ENCODE measurements at regions not wholly inside any gene's neighbourhood (a gene's known extent, or its start where the extent isn't known, plus 50 kb on each side); places are given as distances from the start of the nearest gene placed in this dataset.

- no peaks in the 10 kb centered on the region for H3K4me1 ChIP-seq
- no peak overlapping the region for H3K4me3 ChIP-seq
- H3K9me3 ChIP-seq (replicated peaks): no peaks in the 10 kb centered on the region
- DNase-seq: no peak
- no peaks in the 10 kb centered on the region for H3K36me3 ChIP-seq
- no peak overlapping the region for H3K27ac ChIP-seq (replicated peaks)
- H3K27me3 ChIP-seq (ENCODE audit: low read depth): no peaks in the 10 kb centered on the region
- intact Hi-C loops (cut with micrococcal nuclease): no loop called here
- TF ChIP-seq, protein P1, sequence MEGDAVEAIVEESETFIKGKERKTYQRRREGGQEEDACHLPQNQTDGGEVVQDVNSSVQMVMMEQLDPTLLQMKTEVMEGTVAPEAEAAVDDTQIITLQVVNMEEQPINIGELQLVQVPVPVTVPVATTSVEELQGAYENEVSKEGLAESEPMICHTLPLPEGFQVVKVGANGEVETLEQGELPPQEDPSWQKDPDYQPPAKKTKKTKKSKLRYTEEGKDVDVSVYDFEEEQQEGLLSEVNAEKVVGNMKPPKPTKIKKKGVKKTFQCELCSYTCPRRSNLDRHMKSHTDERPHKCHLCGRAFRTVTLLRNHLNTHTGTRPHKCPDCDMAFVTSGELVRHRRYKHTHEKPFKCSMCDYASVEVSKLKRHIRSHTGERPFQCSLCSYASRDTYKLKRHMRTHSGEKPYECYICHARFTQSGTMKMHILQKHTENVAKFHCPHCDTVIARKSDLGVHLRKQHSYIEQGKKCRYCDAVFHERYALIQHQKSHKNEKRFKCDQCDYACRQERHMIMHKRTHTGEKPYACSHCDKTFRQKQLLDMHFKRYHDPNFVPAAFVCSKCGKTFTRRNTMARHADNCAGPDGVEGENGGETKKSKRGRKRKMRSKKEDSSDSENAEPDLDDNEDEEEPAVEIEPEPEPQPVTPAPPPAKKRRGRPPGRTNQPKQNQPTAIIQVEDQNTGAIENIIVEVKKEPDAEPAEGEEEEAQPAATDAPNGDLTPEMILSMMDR (IDR thresholded peaks at IDR 0.05; ENCODE audit: borderline replicate concordance): no peak
Observed at GRCh38 chr18:29271501-29271900, 1094.6 kb upstream of the CDH2 start.

DNA sequence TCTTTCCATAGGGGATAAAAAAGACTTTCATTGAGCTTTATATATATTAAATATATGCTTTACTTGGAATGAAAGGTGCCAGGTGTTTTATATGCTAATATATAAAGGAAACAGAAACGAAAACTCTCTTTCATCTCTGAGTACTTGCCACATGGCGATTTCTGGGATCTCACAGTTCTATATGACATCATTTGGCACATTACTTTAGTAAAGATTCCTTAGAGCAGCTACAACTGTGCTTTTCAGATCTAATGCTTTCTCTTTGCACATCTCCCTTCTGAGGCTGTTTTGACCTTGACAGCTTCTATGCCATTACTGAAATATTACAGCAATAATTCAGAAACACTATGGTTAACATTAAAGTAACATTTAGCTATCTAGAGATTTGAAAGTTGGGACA is 1082.9 kb upstream of the CDH2 start:
- TF ChIP-seq, protein P1 (IDR thresholded peaks at IDR 0.05; ENCODE audit: borderline replicate concordance): no peak
- Histone ChIP-seq H3K4me1 (no peaks in the 10 kb centered on the region), H3K36me3 (no peaks in the 10 kb centered on the region), H3K9me3 (replicated peaks) (peaks cover 10% of the 10 kb centered on the region), H3K4me3 (no peak overlapping the region), H3K27ac (replicated peaks) (no peak overlapping the region), H3K27me3 (ENCODE audit: low read depth) (no peaks in the 10 kb centered on the region)
- no peak for DNase-seq
- intact Hi-C loops (cut with micrococcal nuclease): no loop called here

GRCh38 chr18:29254123-29254522 is 1077.2 kb upstream of the CDH2 start:
- no peaks in the 10 kb centered on the region for H3K4me1 ChIP-seq
- no peaks in the 10 kb centered on the region for H3K9me3 ChIP-seq (replicated peaks)
- no peak overlapping the region for H3K4me3 ChIP-seq
- intact Hi-C loops (cut with micrococcal nuclease): no loop called here
- H3K36me3 ChIP-seq: no peaks in the 10 kb centered on the region
- no peak overlapping the region for H3K27ac ChIP-seq (replicated peaks)
- no peaks in the 10 kb centered on the region for H3K27me3 ChIP-seq (ENCODE audit: low read depth)
- DNase-seq: no peak
- TF ChIP-seq, protein P1 (IDR thresholded peaks at IDR 0.05; ENCODE audit: borderline replicate concordance): no peak

DNA sequence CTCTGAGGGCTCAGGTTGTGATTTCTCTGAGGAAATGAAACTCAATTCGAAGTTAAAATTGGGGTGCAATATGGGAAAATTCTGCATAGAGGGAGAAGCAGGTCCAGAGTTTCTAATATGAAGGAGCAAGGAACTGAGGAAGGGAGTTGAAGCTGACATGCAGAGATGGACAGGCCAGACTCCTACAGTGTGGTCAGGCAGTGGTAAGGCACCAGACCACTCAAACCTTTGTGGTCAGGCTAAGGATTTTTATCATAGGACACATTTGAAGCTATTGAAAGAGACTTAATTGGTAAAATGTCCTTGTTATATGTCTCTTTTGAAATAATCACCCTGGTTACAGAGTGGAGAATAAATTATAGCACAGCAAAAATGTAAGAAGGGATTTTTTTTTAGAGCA is 1074.8 kb upstream of the CDH2 start:
- intact Hi-C loops (cut with micrococcal nuclease): no loop called here
- no peak for DNase-seq
- H3K27ac ChIP-seq (replicated peaks): no peak overlapping the region
- TF ChIP-seq, protein P1 (IDR thresholded peaks at IDR 0.05; ENCODE audit: borderline replicate concordance): no peak
- no peaks in the 10 kb centered on the region for H3K36me3 ChIP-seq
- H3K9me3 ChIP-seq (replicated peaks): no peaks in the 10 kb centered on the region
- no peak overlapping the region for H3K4me3 ChIP-seq
- H3K27me3 ChIP-seq (ENCODE audit: low read depth): no peaks in the 10 kb centered on the region
- H3K4me1 ChIP-seq: no peaks in the 10 kb centered on the region

- TF ChIP-seq, protein P1 (IDR thresholded peaks at IDR 0.05; ENCODE audit: borderline replicate concordance): no peak
- H3K4me1 ChIP-seq: no peaks in the 10 kb centered on the region
- no peaks in the 10 kb centered on the region for H3K27me3 ChIP-seq (ENCODE audit: low read depth)
- no peaks in the 10 kb centered on the region for H3K9me3 ChIP-seq (replicated peaks)
- H3K27ac ChIP-seq (replicated peaks): no peak overlapping the region
- intact Hi-C loops (cut with micrococcal nuclease): no loop called here
- H3K4me3 ChIP-seq: no peak overlapping the region
- no peak for DNase-seq
- H3K36me3 ChIP-seq: no peaks in the 10 kb centered on the region
Observed at GRCh38 chr18:29250843-29251242, 1073.9 kb upstream of the CDH2 start.

- intact Hi-C loops (cut with micrococcal nuclease): no loop called here
- Histone ChIP-seq H3K36me3 (no peaks in the 10 kb centered on the region), H3K27me3 (ENCODE audit: low read depth) (no peaks in the 10 kb centered on the region), H3K27ac (replicated peaks) (no peak overlapping the region), H3K4me1 (no peaks in the 10 kb centered on the region), H3K4me3 (no peak overlapping the region), H3K9me3 (replicated peaks) (no peaks in the 10 kb centered on the region)
- TF ChIP-seq, protein P1 (IDR thresholded peaks at IDR 0.05; ENCODE audit: borderline replicate concordance): no peak
- no peak for DNase-seq
Observed at GRCh38 chr18:29250259-29250658, 1073.3 kb upstream of the CDH2 start.
